HG02852 (cell line): ENCODE measurements at regions not wholly inside any gene's neighbourhood (a gene's known extent, or its start where the extent isn't known, plus 50 kb on each side); places are given as distances from the start of the nearest gene placed in this dataset.

ENCODE experiments used
- ATAC-seq: cut with Tn5 transposase; IDR thresholded peaks from one replicate; pipeline ENCODE4 v1.9.1; 2021; ENCODE audit warnings: mild to moderate bottlenecking, moderate library complexity; ENCODE audit not compliant: unreplicated experiment

GRCh38 chr11:95295382-95296149, 64.6 kb upstream of the SESN3 start:
- no peak for ATAC-seq

- ATAC-seq: no peak
These were observed 63.7 kb upstream of the SESN3 start for GRCh38 chr11:95294701-95295100.

- no peak for ATAC-seq
These were observed 62.1 kb upstream of the SESN3 start for GRCh38 chr11:95293116-95293515.

GRCh38 chr11:95291946-95292345, 60.9 kb upstream of the SESN3 start:
- ATAC-seq: no peak

- ATAC-seq: no peak
These were observed 58.5 kb upstream of the SESN3 start for GRCh38 chr11:95289378-95290101.

- no peak for ATAC-seq
These were observed 53.4 kb upstream of the SESN3 start for GRCh38 chr11:95284057-95285052.

GRCh38 chr11:95283650-95284049, 52.6 kb upstream of the SESN3 start:
- ATAC-seq: no peak

GRCh38 chr11:95283146-95283545, 52.1 kb upstream of the SESN3 start:
- ATAC-seq: no peak

DNA sequence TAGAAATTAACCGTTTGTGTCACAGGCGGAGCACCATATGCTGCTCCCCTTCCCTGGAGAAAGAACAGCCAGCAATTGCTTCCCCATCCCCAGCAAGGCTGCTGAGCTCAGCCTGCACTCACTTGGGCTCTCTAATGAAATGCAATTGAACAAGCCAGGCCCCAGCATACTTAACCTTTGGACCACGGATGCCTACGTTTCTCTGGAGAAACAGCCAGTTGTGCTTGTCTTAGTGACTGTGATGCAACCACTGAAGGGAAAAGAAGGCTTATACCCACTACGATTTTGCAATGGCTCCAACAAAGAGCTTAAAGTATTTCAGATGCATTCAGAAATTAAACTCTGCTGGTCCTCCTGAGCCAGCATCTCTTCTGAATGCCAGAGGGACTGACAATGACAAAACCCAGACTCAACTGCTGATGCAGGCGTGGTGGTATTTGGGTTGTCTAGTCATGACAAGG, 51.3 kb upstream of the SESN3 start:
- no peak for ATAC-seq
